Loucy (cell line): ENCODE measurements at regions not wholly inside any gene's neighbourhood (a gene's known extent, or its start where the extent isn't known, plus 50 kb on each side); places are given as distances from the start of the nearest gene placed in this dataset.

Source experiments
- H2AFZ ChIP-seq: fragments of 200-600 bp; sonication (generic); 2 replicates; pipeline ENCODE4 v1.6.0; 2016; ENCODE audit warnings: antibody characterized with exemption, mild to moderate bottlenecking, low read length, moderate library complexity
- H3F3A ChIP-seq: fragments of 200-600 bp; 2 replicates; pipeline ENCODE4 v1.6.0; 2016; ENCODE audit warnings: antibody characterized with exemption, low read depth, mild to moderate bottlenecking
- H3K27me3 ChIP-seq: fragments of 200-600 bp; sonication (generic); 2 replicates; pipeline ENCODE4 v1.6.1; 2014; ENCODE audit warnings: low read length, mild to moderate bottlenecking; ENCODE audit not compliant: insufficient read depth, poor library complexity, severe bottlenecking
- H3K36me3 ChIP-seq: fragments of 200-600 bp; sonication (generic); 2 replicates; pipeline ENCODE4 v1.6.1; 2016; ENCODE audit warnings: low read length; ENCODE audit not compliant: insufficient read depth
- H3K4me1 ChIP-seq: fragments of 200-600 bp; sonication (generic); 2 replicates; pipeline ENCODE4 v1.5.1; 2014; ENCODE audit warnings: low read length, mild to moderate bottlenecking; ENCODE audit not compliant: insufficient read depth, poor library complexity, severe bottlenecking
- H3K4me2 ChIP-seq: fragments of 200-600 bp; sonication (generic); 2 replicates; pipeline ENCODE4 v1.6.0; 2014; ENCODE audit warnings: antibody characterized with exemption, low read length, low read depth, mild to moderate bottlenecking; ENCODE audit not compliant: poor library complexity, severe bottlenecking
- H3K4me3 ChIP-seq: fragments of 200-600 bp; sonication (generic); 2 replicates; pipeline ENCODE4 v1.5.1; 2014; ENCODE audit warnings: low read length, mild to moderate bottlenecking, mixed read lengths; ENCODE audit not compliant: poor library complexity, severe bottlenecking
- H3K79me2 ChIP-seq: fragments of 200-600 bp; sonication (generic); 2 replicates; pipeline ENCODE4 v1.6.1; 2014; ENCODE audit warnings: low read length; ENCODE audit not compliant: insufficient read depth
- H3K9ac ChIP-seq: fragments of 200-600 bp; sonication (generic); 2 replicates; pipeline ENCODE4 v1.6.0; 2014; ENCODE audit warnings: mild to moderate bottlenecking, low read depth, low read length, moderate library complexity; ENCODE audit not compliant: poor library complexity, severe bottlenecking
- H3K9me2 ChIP-seq: fragments of 200-600 bp; sonication (generic); replicated peaks from 2 replicates; pipeline ENCODE4 v1.6.1; 2016; ENCODE audit warnings: low read depth, low read length, mixed read lengths
- H3K9me3 ChIP-seq: fragments of 200-600 bp; sonication (generic); 2 replicates; pipeline ENCODE4 v1.6.1; 2014; ENCODE audit warnings: mild to moderate bottlenecking, antibody characterized with exemption, low read length, low read depth; ENCODE audit not compliant: insufficient read depth
- H4K20me1 ChIP-seq: fragments of 200-600 bp; sonication (generic); 2 replicates; pipeline ENCODE4 v1.6.0; 2014; ENCODE audit warnings: antibody characterized with exemption, low read length, mild to moderate bottlenecking; ENCODE audit not compliant: insufficient read depth, poor library complexity, severe bottlenecking
- EZH2phosphoT487 ChIP-seq: fragments of 200-600 bp; IDR thresholded peaks from 2 replicates; pipeline ENCODE4 v1.6.1; 2018; ENCODE audit warnings: antibody characterized with exemption, mild to moderate bottlenecking, moderate library complexity, borderline replicate concordance
- TF ChIP-seq, protein P1 (sequence below): fragments of 200-600 bp; sonication (generic); conservative IDR thresholded peaks from 2 replicates; pipeline ENCODE4 v1.5.1; 2014; ENCODE audit warnings: mild to moderate bottlenecking, antibody characterized with exemption, low read length

DNA sequence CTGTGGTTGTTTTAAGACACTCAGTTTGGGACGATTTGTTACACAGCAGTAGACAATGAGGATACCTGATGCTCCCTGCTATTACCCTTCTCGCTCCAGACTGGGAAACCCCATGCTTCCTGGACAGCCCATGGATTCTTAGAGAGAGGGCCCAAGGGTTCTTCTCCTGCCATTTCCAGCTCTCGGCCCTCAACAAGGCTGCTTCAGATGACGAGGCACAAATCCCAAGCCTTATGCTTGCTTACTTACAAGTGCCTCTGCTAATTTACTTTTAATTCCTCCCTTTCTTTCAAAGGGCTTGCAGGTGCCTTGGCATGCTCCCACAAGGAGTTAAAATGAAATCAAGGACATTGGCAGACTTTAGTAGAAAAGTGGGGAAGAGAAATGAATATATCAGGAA, 79.4 kb downstream of the GADD45G start:
- no peak overlapping the region for H3K4me3 ChIP-seq
- H3K9ac ChIP-seq, result no peak overlapping the region
- H3F3A ChIP-seq, result no peaks in the 10 kb centered on the region
- no peaks in the 10 kb centered on the region for H4K20me1 ChIP-seq
- no peak overlapping the region for H3K4me2 ChIP-seq
- H3K36me3 ChIP-seq, result no peaks in the 10 kb centered on the region
- no peaks in the 10 kb centered on the region for H3K9me3 ChIP-seq
- H2AFZ ChIP-seq, result no peak overlapping the region
- H3K79me2 ChIP-seq, result no peaks in the 10 kb centered on the region
- H3K27me3 ChIP-seq, result no peaks in the 10 kb centered on the region
- TF ChIP-seq, protein P1, sequence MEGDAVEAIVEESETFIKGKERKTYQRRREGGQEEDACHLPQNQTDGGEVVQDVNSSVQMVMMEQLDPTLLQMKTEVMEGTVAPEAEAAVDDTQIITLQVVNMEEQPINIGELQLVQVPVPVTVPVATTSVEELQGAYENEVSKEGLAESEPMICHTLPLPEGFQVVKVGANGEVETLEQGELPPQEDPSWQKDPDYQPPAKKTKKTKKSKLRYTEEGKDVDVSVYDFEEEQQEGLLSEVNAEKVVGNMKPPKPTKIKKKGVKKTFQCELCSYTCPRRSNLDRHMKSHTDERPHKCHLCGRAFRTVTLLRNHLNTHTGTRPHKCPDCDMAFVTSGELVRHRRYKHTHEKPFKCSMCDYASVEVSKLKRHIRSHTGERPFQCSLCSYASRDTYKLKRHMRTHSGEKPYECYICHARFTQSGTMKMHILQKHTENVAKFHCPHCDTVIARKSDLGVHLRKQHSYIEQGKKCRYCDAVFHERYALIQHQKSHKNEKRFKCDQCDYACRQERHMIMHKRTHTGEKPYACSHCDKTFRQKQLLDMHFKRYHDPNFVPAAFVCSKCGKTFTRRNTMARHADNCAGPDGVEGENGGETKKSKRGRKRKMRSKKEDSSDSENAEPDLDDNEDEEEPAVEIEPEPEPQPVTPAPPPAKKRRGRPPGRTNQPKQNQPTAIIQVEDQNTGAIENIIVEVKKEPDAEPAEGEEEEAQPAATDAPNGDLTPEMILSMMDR, result no peak
- TF ChIP-seq EZH2phosphoT487, result no peak
- no peaks in the 10 kb centered on the region for H3K4me1 ChIP-seq
- H3K9me2 ChIP-seq, result no peaks in the 10 kb centered on the region

DNA sequence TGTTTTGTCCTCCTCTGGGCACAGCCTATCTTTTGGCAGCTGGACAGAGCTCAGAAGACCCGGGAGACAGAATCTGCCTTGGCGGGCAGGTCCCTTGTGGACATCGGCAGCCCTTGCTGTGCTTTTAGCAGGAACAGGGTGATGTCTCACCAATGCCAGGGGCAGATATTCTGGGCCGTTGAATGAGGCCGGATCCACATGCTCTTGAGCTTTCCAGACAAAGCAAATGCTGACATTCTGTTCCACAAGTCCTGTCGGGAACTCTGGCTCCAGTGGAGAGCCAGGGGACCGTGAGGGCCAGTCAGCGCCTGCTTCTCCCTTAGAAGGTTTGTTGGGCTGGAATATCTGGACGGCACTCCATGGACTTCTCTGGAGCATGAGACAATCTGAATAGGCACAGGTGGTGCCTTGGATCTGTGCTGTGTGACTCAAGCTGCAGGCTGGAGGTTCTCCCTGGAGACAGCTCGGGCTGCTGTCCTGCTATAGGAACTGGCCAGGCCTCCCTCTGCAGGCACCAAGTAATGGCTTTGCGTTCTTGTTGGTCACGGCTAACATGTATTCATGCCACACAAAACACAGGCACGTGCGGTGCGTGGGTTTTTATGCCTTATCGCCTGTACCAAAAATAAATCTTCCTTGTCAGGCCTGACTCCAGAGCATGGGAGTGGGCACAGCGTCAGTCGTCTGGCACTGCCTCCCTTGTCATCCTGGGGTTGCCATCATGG, 80.3 kb downstream of the GADD45G start:
- no peaks in the 10 kb centered on the region for H3K36me3 ChIP-seq
- H3K4me2 ChIP-seq, result no peak overlapping the region
- H2AFZ ChIP-seq, result no peak overlapping the region
- H3F3A ChIP-seq, result no peaks in the 10 kb centered on the region
- H3K9ac ChIP-seq, result no peak overlapping the region
- no peaks in the 10 kb centered on the region for H3K9me2 ChIP-seq
- TF ChIP-seq, protein P1, result no peak
- TF ChIP-seq EZH2phosphoT487, result no peak
- H4K20me1 ChIP-seq, result no peaks in the 10 kb centered on the region
- no peaks in the 10 kb centered on the region for H3K9me3 ChIP-seq
- H3K4me3 ChIP-seq, result no peak overlapping the region
- no peaks in the 10 kb centered on the region for H3K4me1 ChIP-seq
- H3K27me3 ChIP-seq, result no peaks in the 10 kb centered on the region
- H3K79me2 ChIP-seq, result no peaks in the 10 kb centered on the region

DNA sequence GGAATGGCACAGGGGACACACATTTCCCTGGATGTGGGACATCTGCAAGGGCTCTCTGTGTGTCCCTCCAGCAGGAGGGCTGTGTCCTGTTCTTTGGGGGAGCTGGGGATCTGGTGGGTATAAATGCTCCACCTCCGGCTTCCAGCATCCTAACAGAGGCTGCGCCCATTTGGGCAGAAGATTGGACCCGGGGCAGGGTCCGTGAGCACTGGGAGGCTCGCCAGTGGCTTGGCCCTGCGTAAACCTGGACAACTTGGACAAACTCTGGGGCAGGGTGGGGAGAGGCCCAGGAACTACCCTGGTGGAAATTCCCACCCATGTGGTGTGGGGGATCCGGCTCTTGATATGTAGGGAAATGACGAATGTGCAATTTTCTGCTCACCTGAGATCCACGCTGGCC, 80.9 kb downstream of the GADD45G start:
- TF ChIP-seq, protein P1, result no peak
- TF ChIP-seq EZH2phosphoT487, result no peak
- no peaks in the 10 kb centered on the region for H3K79me2 ChIP-seq
- no peak overlapping the region for H3K4me2 ChIP-seq
- H3K9ac ChIP-seq, result no peak overlapping the region
- H2AFZ ChIP-seq, result no peak overlapping the region
- no peaks in the 10 kb centered on the region for H3K36me3 ChIP-seq
- no peaks in the 10 kb centered on the region for H4K20me1 ChIP-seq
- H3K4me3 ChIP-seq, result no peak overlapping the region
- no peaks in the 10 kb centered on the region for H3K27me3 ChIP-seq
- no peaks in the 10 kb centered on the region for H3K9me2 ChIP-seq
- H3K9me3 ChIP-seq, result no peaks in the 10 kb centered on the region
- H3K4me1 ChIP-seq, result no peaks in the 10 kb centered on the region
- no peaks in the 10 kb centered on the region for H3F3A ChIP-seq
